ENCODE measurements at regions not wholly inside any gene's neighbourhood (a gene's known extent, or its start where the extent isn't known, plus 50 kb on each side); places are given as distances from the start of the nearest gene placed in this dataset.

- no peak for TF ChIP-seq CTCF (conservative IDR thresholded peaks at IDR 0.05; ENCODE audit: low read depth, low read length)
- no peak for DNase-seq (ENCODE audit: low read depth)
- no peak overlapping the region for H3K4me3 ChIP-seq (ENCODE audit: low read length)
Observed at GRCh38 chr5:53239301-53239990, 129.9 kb upstream of the MOCS2 start.

GRCh38 chr5:53240661-53241060 is 131.1 kb upstream of the MOCS2 start:
- H3K4me3 ChIP-seq (ENCODE audit: low read length): no peak overlapping the region
- TF ChIP-seq CTCF (conservative IDR thresholded peaks at IDR 0.05; ENCODE audit: low read depth, low read length): no peak
- no peak for DNase-seq (ENCODE audit: low read depth)

- no peak overlapping the region for H3K4me3 ChIP-seq (ENCODE audit: low read length)
- no peak for TF ChIP-seq CTCF (conservative IDR thresholded peaks at IDR 0.05; ENCODE audit: low read depth, low read length)
- DNase-seq (ENCODE audit: low read depth): no peak
Observed at GRCh38 chr5:53241572-53241971, 132.0 kb upstream of the MOCS2 start.

- no peak for DNase-seq (ENCODE audit: low read depth)
- no peak for TF ChIP-seq CTCF (conservative IDR thresholded peaks at IDR 0.05; ENCODE audit: low read depth, low read length)
Observed at GRCh38 chr5:53243403-53243802, 133.8 kb upstream of the MOCS2 start.

GRCh38 chr5:53246042-53246836 is 136.7 kb upstream of the MOCS2 start:
- no peak overlapping the region for H3K4me3 ChIP-seq (ENCODE audit: low read length)
- no peak for DNase-seq (ENCODE audit: low read depth)
- TF ChIP-seq CTCF (conservative IDR thresholded peaks at IDR 0.05; ENCODE audit: low read depth, low read length): no peak

More at GRCh38 chr5:53243403-53243802, 133.8 kb upstream of the MOCS2 start:
- H3K4me3 ChIP-seq (ENCODE audit: low read length): no peak overlapping the region

- DNase-seq (ENCODE audit: low read depth): peak; percentile 32
- TF ChIP-seq CTCF (conservative IDR thresholded peaks at IDR 0.05; ENCODE audit: low read depth, low read length): no peak
- H3K4me3 ChIP-seq (ENCODE audit: low read length): no peak overlapping the region
Observed at GRCh38 chr5:53249529-53250200, 140.1 kb upstream of the MOCS2 start.

All from retinal pigment epithelial cell (primary cell).